ENCODE measurements at regions not wholly inside any gene's neighbourhood (a gene's known extent, or its start where the extent isn't known, plus 50 kb on each side); places are given as distances from the start of the nearest gene placed in this dataset.

DNA sequence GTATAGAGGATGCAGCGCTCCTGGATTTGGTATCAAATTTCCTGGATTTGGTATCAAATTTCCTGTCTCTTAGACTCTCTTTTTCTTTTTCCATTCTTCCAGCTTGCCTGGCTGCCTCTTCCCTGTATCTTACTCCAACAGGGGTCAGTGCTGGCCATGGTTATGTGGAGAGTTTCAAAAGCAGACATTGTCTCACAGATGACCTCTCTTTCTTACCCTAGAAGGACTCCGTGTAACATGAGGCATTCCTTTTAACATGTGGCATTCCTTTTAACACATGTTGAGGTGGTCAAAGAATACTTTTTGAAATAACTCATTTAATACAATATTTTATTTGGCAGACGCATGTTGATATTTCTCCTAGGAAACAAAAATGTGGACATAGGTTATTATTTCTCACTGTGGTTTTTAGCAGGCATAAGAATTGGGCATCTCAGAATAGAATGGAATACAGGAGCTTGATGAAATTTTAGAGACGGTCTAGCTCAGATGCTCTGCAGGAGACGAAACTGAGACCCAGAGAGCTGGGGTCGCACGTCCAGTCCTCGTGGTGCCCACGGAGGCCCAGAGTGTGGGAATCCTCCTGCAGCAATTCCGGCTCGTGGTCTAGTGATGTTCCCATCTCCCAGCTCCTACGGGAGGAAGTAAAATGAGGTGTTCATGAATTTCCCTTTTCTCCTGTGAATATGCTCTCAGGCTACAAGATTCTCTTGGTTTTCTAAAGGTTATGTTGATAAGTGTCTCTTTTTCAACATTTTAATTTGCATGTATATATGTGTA is 59.6 kb upstream of the PITRM1 start:
- H3K4me3 ChIP-seq: no peak overlapping the region
- no peaks in the 10 kb centered on the region for H3K36me3 ChIP-seq
- no peaks in the 10 kb centered on the region for H3K9me3 ChIP-seq
- intact Hi-C loops (cut with DNase I): no loop called here
- H3K27ac ChIP-seq: no peak overlapping the region
- H3K27me3 ChIP-seq: no peaks in the 10 kb centered on the region
- peaks cover 12% of the 10 kb centered on the region for H3K4me1 ChIP-seq
- no peak for DNase-seq (ENCODE audit: extremely low spot score in 2 of 2)
- no peak for TF ChIP-seq POLR2A (IDR thresholded peaks at IDR 0.05)

DNA sequence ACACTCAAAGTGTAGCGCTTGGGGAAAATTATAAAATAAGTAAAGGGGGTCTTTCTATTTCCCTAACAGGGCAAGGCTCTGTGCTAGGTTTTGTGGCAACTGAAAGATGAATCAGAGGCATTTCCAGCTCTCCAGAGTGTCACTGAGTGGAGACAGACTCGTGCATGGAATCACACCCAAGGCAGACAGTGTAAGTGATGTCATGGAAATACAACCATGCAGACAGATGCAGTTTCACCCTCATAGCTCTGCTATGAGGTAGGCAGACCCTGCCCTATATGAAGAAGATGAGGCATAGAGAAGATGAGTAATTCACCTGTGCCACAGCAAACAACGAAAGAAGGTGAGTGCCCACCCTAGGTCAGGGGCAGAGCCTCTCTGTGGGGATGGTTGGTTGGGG is 57.2 kb upstream of the PITRM1 start:
- Histone ChIP-seq H3K27ac (no peak overlapping the region), H3K9me3 (no peaks in the 10 kb centered on the region), H3K27me3 (no peaks in the 10 kb centered on the region), H3K4me1 (peaks cover 18% of the 10 kb centered on the region), H3K4me3 (no peak overlapping the region), H3K36me3 (no peaks in the 10 kb centered on the region)
- TF ChIP-seq, protein P1, sequence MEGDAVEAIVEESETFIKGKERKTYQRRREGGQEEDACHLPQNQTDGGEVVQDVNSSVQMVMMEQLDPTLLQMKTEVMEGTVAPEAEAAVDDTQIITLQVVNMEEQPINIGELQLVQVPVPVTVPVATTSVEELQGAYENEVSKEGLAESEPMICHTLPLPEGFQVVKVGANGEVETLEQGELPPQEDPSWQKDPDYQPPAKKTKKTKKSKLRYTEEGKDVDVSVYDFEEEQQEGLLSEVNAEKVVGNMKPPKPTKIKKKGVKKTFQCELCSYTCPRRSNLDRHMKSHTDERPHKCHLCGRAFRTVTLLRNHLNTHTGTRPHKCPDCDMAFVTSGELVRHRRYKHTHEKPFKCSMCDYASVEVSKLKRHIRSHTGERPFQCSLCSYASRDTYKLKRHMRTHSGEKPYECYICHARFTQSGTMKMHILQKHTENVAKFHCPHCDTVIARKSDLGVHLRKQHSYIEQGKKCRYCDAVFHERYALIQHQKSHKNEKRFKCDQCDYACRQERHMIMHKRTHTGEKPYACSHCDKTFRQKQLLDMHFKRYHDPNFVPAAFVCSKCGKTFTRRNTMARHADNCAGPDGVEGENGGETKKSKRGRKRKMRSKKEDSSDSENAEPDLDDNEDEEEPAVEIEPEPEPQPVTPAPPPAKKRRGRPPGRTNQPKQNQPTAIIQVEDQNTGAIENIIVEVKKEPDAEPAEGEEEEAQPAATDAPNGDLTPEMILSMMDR (IDR thresholded peaks at IDR 0.05): no peak
- TF ChIP-seq POLR2AphosphoS5 (IDR thresholded peaks at IDR 0.05; ENCODE audit: insufficient read depth in 1 of 2, low read depth in 1 of 2) (no peak), POLR2A (IDR thresholded peaks at IDR 0.05) (no peak)
- no peak for DNase-seq (ENCODE audit: extremely low spot score in 2 of 2)
- intact Hi-C loops (cut with DNase I): no loop called here

DNA sequence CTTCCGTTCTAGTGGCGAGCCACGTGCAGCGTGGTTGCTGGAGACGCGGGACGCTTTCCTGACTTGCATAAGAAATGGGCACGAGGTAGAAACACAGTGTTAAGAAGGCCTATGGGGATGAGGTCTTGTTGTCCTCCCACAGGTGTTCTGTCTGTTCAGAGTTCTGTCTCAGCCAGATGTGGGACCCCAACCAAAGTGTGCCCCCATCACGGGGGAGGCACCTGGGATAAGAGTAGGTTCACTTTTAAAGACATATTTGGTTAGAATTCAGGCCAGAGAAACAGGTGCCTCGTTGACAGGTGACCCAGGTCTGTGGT is 56.0 kb upstream of the PITRM1 start:
- TF ChIP-seq, protein P1 (IDR thresholded peaks at IDR 0.05): no peak
- TF ChIP-seq POLR2A (IDR thresholded peaks at IDR 0.05): no peak
- TF ChIP-seq POLR2AphosphoS5 (IDR thresholded peaks at IDR 0.05; ENCODE audit: insufficient read depth in 1 of 2, low read depth in 1 of 2): no peak
- Histone ChIP-seq H3K9me3 (no peaks in the 10 kb centered on the region), H3K27ac (no peak overlapping the region), H3K4me1 (peaks cover 18% of the 10 kb centered on the region), H3K4me3 (no peak overlapping the region), H3K27me3 (no peaks in the 10 kb centered on the region), H3K36me3 (no peaks in the 10 kb centered on the region)
- no peak for DNase-seq (ENCODE audit: extremely low spot score in 2 of 2)
- intact Hi-C loops (cut with DNase I): no loop called here

DNA sequence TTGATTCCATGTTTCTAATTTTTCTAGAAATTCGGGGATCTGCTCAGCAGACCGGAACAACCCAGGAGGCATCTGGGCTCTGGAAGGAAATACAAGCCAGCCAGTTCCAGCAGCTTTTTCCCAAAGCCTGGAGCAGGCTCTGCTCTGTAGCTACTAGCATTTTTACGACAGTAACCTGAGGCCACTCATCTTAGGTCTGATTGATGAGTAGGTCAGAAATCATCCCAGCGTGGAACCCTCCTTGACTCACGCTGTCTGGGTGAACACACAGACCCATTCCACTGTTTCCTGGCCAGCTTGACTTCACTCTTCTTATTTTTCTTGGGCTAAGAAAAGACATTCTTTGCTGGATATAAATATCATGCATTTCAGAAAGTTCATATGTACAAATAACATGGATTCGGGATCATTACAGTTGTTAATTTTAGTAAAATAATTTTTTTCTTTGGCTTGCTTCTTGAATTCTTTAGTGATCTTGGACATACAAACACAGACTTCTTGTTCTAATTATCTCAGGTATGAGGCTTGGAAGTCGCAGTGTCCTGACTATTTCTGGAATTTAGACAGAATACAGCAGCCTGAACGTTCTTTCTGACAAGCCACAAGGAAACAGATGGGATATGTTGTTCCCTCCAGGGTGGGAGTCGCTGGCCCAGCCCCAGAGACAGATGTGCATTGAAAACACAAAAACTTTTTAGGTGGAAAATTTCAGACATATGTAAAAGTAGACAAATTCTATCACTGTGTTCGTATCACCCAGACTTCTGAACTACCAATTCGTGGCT is 54.6 kb upstream of the PITRM1 start:
- no peak for TF ChIP-seq POLR2A (IDR thresholded peaks at IDR 0.05)
- TF ChIP-seq, protein P1 (IDR thresholded peaks at IDR 0.05): no peak
- no peak for TF ChIP-seq POLR2AphosphoS5 (IDR thresholded peaks at IDR 0.05; ENCODE audit: insufficient read depth in 1 of 2, low read depth in 1 of 2)
- H3K27ac ChIP-seq: no peak overlapping the region
- intact Hi-C loops (cut with DNase I): no loop called here
- no peaks in the 10 kb centered on the region for H3K9me3 ChIP-seq
- H3K4me3 ChIP-seq: no peak overlapping the region
- no peaks in the 10 kb centered on the region for H3K36me3 ChIP-seq
- H3K27me3 ChIP-seq: no peaks in the 10 kb centered on the region
- DNase-seq (ENCODE audit: extremely low spot score in 2 of 2): no peak
- H3K4me1 ChIP-seq: peaks cover 18% of the 10 kb centered on the region

DNA sequence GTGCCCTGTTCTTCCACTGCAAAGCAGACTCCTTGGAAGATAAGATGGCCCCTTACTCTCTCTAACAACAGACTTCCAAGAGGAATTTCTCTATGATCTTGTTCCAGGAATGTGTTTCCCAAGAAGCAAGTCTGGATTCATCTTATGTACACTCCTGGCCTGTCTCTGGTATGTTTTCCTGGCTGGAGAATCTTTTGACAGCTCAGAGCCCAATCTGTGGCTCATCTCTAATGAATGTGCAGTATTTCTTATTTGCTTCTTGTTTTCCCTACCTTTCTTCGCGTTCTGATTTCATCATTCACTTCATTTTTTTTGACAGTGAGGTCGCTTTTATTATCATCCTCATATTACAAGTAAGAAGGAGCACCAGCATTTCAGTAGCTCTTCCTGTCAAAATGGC is 53.0 kb upstream of the PITRM1 start:
- H3K27ac ChIP-seq: no peak overlapping the region
- H3K9me3 ChIP-seq: no peaks in the 10 kb centered on the region
- TF ChIP-seq, protein P1 (IDR thresholded peaks at IDR 0.05): no peak
- TF ChIP-seq POLR2A (IDR thresholded peaks at IDR 0.05): no peak
- TF ChIP-seq POLR2AphosphoS5 (IDR thresholded peaks at IDR 0.05; ENCODE audit: insufficient read depth in 1 of 2, low read depth in 1 of 2): no peak

More for the DNA sequence above, 53.0 kb upstream of the PITRM1 start:
- H3K27me3 ChIP-seq: no peaks in the 10 kb centered on the region
- H3K4me1 ChIP-seq: peaks cover 18% of the 10 kb centered on the region
- no peaks in the 10 kb centered on the region for H3K36me3 ChIP-seq
- no peak overlapping the region for H3K4me3 ChIP-seq
- intact Hi-C loops (cut with DNase I): no loop called here
- DNase-seq (ENCODE audit: extremely low spot score in 2 of 2): no peak

All from vagina (tissue), 2 donors.